OCI-LY3 (cell line): ENCODE measurements at regions not wholly inside any gene's neighbourhood (a gene's known extent, or its start where the extent isn't known, plus 50 kb on each side); places are given as distances from the start of the nearest gene placed in this dataset.

ENCODE experiments used
- CTCF ChIP-seq: fragments of 200-600, 300-600 bp; sonication (generic); IDR thresholded peaks from 2 replicates; pipeline ENCODE4 v1.5.1; 2014; ENCODE audit warnings: antibody characterized with exemption, low read length, low read depth
- EZH2phosphoT487 ChIP-seq: fragments of 200-600 bp; shearing (Covaris generic); IDR thresholded peaks from 2 replicates; pipeline ENCODE4 v1.6.1; 2018; ENCODE audit warnings: antibody characterized with exemption, mixed run types, low read depth

GRCh38 chr17:65365169-65365568, 196.3 kb downstream of the AXIN2 start:
- TF ChIP-seq CTCF, result no peak
- no peak for TF ChIP-seq EZH2phosphoT487
